OCI-LY1 (cell line): ENCODE measurements at regions not wholly inside any gene's neighbourhood (a gene's known extent, or its start where the extent isn't known, plus 50 kb on each side); places are given as distances from the start of the nearest gene placed in this dataset.

ENCODE experiments used
- H2AFZ ChIP-seq: fragments of 200-600 bp; sonication (generic), shearing (Covaris generic); 2 replicates; pipeline ENCODE4 v1.6.0; 2014; ENCODE audit warnings: antibody characterized with exemption, mild to moderate bottlenecking, low read length
- H3F3A ChIP-seq: fragments of 200-600 bp; sonication (generic), shearing (Covaris generic); 2 replicates; pipeline ENCODE4 v1.6.0; 2014; ENCODE audit warnings: mild to moderate bottlenecking, antibody characterized with exemption, low read length, moderate library complexity; ENCODE audit not compliant: insufficient read depth
- H3K27ac ChIP-seq: fragments of 200-600 bp; sonication (generic); 2 replicates; pipeline ENCODE4 v1.5.1; 2014; ENCODE audit warnings: low read length, mixed run types, mild to moderate bottlenecking, low read depth; ENCODE audit not compliant: poor library complexity, severe bottlenecking
- H3K27me3 ChIP-seq: fragments of 200-600 bp; sonication (generic); 2 replicates; pipeline ENCODE4 v1.6.0; 2014; ENCODE audit warnings: antibody characterized with exemption, mild to moderate bottlenecking, low read length, moderate library complexity; ENCODE audit not compliant: insufficient read depth
- H3K36me3 ChIP-seq: fragments of 200-600 bp; sonication (generic); 2 replicates; pipeline ENCODE4 v1.6.1; 2014; ENCODE audit warnings: mild to moderate bottlenecking, antibody characterized with exemption, low read length, moderate library complexity, mixed read lengths; ENCODE audit not compliant: insufficient read depth
- H3K4me1 ChIP-seq: fragments of 200-600 bp; sonication (generic); 2 replicates; pipeline ENCODE4 v1.5.1; 2014; ENCODE audit warnings: mild to moderate bottlenecking, low read length, moderate library complexity; ENCODE audit not compliant: insufficient read depth, severe bottlenecking
- H3K4me2 ChIP-seq: fragments of 200-600 bp; sonication (generic), shearing (Covaris generic); 2 replicates; pipeline ENCODE4 v1.6.1; 2014; ENCODE audit warnings: low read length
- H3K4me3 ChIP-seq: fragments of 200-600 bp; sonication (generic); 2 replicates; pipeline ENCODE4 v1.5.1; 2014; ENCODE audit warnings: low read length, low read depth, mild to moderate bottlenecking, mixed read lengths; ENCODE audit not compliant: poor library complexity, severe bottlenecking
- H3K79me2 ChIP-seq: fragments of 200-600 bp; shearing (Covaris generic); 2 replicates; pipeline ENCODE4 v1.6.1; 2016; ENCODE audit warnings: mixed run types, low read length, mixed read lengths; ENCODE audit not compliant: insufficient read depth
- H3K9ac ChIP-seq: fragments of 200-600 bp; sonication (generic), shearing (Covaris generic); 2 replicates; pipeline ENCODE4 v1.6.1; 2014; ENCODE audit warnings: mild to moderate bottlenecking, low read length, mixed read lengths
- H3K9me2 ChIP-seq: fragments of 200-600 bp; sonication (generic), shearing (Covaris generic); 2 replicates; pipeline ENCODE4 v1.6.1; 2014; ENCODE audit warnings: low read depth, mild to moderate bottlenecking, low read length, mixed read lengths
- H3K9me3 ChIP-seq: fragments of 200-600 bp; shearing (Covaris generic); 2 replicates; pipeline ENCODE4 v1.6.1; 2014; ENCODE audit warnings: low read length, mixed read lengths
- H4K20me1 ChIP-seq: fragments of 200-600 bp; sonication (generic), shearing (Covaris generic); 2 replicates; pipeline ENCODE4 v1.6.0; 2016; ENCODE audit warnings: mild to moderate bottlenecking, low read length; ENCODE audit not compliant: insufficient read depth
- CTCF ChIP-seq: fragments of 200-600 bp; sonication (generic), shearing (Covaris generic); IDR thresholded peaks from 2 replicates; pipeline ENCODE4 v1.5.1; 2017; ENCODE audit warnings: mild to moderate bottlenecking, antibody characterized with exemption, low read length, moderate library complexity, mixed read lengths
- EZH2 ChIP-seq: fragments of 200-600 bp; sonication (generic), shearing (Covaris generic); IDR thresholded peaks from 2 replicates; pipeline ENCODE4 v1.8.0; 2017; ENCODE audit warnings: borderline replicate concordance, mixed run types, mild to moderate bottlenecking, antibody characterized with exemption, low read length, moderate library complexity, mixed read lengths

GRCh38 chrY:12421788-12422124 lies 279.3 kb upstream of the USP9Y start:
- no peaks in the 10 kb centered on the region for H3K36me3 ChIP-seq
- no peaks in the 10 kb centered on the region for H3K4me1 ChIP-seq
- H3K9ac ChIP-seq, result no peak overlapping the region
- H4K20me1 ChIP-seq, result no peaks in the 10 kb centered on the region
- H3K79me2 ChIP-seq, result no peaks in the 10 kb centered on the region
- TF ChIP-seq EZH2 (no peak), CTCF (no peak)
- H3K9me2 ChIP-seq, result no peaks in the 10 kb centered on the region
- no peaks in the 10 kb centered on the region for H3K9me3 ChIP-seq
- no peak overlapping the region for H2AFZ ChIP-seq
- H3K4me3 ChIP-seq, result no peak overlapping the region
- H3K27me3 ChIP-seq, result no peaks in the 10 kb centered on the region
- H3K27ac ChIP-seq, result no peak overlapping the region
- H3K4me2 ChIP-seq, result no peak overlapping the region
- no peaks in the 10 kb centered on the region for H3F3A ChIP-seq

- Histone ChIP-seq H3K4me1 (no peaks in the 10 kb centered on the region), H3K27ac (no peak overlapping the region), H3K4me2 (no peak overlapping the region), H3F3A (no peaks in the 10 kb centered on the region), H3K79me2 (no peaks in the 10 kb centered on the region), H4K20me1 (no peaks in the 10 kb centered on the region), H3K4me3 (no peak overlapping the region), H3K36me3 (no peaks in the 10 kb centered on the region), H3K9me2 (no peaks in the 10 kb centered on the region), H3K9me3 (no peaks in the 10 kb centered on the region), H3K27me3 (no peaks in the 10 kb centered on the region), H2AFZ (no peak overlapping the region), H3K9ac (no peak overlapping the region)
- TF ChIP-seq CTCF, result no peak
- TF ChIP-seq EZH2, result no peak
Observed at GRCh38 chrY:12422536-12422935, 278.5 kb upstream of the USP9Y start.

- Histone ChIP-seq H3K27me3 (no peaks in the 10 kb centered on the region), H3K4me2 (no peak overlapping the region), H3K9ac (no peak overlapping the region), H3K4me1 (no peaks in the 10 kb centered on the region), H3K79me2 (no peaks in the 10 kb centered on the region), H4K20me1 (no peaks in the 10 kb centered on the region), H3K27ac (no peak overlapping the region), H3K9me2 (no peaks in the 10 kb centered on the region), H2AFZ (no peak overlapping the region), H3F3A (no peaks in the 10 kb centered on the region), H3K9me3 (no peaks in the 10 kb centered on the region), H3K4me3 (no peak overlapping the region), H3K36me3 (no peaks in the 10 kb centered on the region)
- no peak for TF ChIP-seq EZH2
- TF ChIP-seq CTCF, result no peak
Observed at GRCh38 chrY:12423416-12424252, 277.4 kb upstream of the USP9Y start.
